GM18498 (cell line): ENCODE measurements at regions not wholly inside any gene's neighbourhood (a gene's known extent, or its start where the extent isn't known, plus 50 kb on each side); places are given as distances from the start of the nearest gene placed in this dataset.

Experiments
- ATAC-seq: cut with Tn5 transposase; IDR thresholded peaks from one replicate; pipeline ENCODE4 v1.9.1; 2021; ENCODE audit warnings: mild to moderate bottlenecking, moderate library complexity; ENCODE audit not compliant: unreplicated experiment

DNA sequence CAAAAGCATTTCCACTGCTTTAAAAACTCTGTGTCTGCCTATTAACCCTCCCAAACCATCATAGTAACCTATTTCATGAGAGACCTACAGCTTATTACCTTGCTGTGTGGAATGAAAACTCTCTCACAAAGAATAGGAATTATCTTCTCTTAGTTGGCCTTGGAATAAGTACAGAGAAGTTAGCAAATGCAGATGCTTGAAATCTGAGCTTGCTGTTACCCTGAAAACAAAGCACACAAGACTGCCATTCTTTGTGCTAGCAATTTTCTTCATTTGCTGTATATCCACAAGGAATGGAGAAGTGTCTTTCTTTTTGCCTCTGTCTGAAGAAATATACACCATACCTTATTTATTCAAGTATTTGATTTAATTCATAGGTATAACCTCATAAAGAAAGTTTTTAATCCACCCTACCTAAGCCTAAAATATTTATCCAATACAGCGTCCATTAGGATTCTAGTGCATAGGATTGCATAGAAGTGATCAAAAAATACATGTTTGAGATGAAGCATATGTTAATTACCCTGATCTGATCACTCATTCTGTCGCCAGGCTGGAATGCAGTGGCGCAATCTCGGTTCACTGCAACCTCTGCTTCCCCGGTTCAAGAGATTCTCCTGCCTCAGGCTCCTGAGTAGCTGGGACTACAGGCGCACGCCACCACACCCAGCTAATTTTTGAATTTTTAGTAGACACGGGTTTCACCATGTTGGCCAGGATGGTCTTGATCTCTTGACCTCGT lies 451.1 kb downstream of the LTN1 start:
- no peak for ATAC-seq

DNA sequence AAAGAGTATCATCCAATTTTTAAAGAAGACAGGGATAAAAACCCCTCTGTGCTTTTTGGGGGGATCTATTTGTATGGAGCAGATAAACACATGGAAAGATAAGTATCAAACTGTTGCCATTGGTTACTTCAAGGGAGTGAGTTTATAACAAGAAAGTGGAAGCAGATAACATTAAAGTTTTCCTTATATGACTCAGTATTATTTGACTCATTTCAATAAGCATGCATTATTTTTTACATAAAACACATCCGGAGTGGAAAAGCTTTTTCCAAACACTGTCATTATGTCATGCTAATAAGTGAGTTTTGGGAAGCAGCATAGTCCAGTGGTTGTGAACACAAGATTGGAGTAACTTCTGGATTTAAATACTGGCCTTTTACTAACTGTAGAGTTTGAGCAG lies 452.2 kb downstream of the LTN1 start:
- ATAC-seq = no peak

DNA sequence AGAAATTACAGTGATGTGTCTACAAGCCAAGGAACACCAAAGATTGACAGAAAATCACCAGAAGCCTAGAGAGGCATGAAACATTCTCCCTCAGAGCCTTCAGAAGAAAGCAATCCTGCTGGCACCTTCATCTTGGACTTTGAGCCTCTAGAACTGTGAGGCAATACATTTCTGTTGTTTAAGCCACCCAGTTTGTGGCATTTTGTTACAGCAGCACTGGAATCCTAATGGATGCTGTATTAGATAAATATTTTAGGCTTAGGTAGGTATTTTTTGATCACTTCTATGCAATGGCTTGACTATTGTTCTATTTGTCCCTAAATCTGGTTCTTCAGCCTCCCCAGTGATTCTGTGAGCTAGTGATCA lies 453.1 kb downstream of the LTN1 start:
- no peak for ATAC-seq

DNA sequence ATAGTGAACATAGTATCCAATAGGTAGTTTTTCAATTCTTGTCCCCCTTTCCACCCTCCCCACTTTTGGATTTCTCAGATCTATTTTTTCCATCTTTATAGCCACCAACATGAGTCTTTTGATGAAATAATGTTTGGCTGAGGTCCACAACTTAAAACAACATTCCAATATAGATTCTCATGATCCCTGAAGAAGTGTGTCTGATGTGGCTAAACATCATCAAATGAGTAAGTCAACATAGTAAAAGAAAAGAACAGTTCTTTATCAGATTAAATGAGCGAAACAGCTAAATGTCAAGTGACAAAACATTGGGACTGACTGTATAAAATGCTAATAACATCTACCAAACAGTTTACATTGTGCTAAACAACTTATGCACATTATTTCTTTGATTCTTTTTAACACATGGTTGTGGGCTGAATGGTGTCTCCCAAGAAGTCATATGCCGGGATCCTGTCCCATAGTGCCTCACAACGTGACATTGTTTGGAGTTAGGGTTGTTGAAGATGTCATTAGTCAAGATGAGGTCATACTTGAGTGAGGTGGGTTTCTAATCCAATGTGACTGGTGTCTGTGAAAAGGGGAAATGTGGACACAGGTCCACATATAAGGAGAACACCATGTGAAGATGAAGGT lies 453.6 kb downstream of the LTN1 start:
- ATAC-seq = no peak

DNA sequence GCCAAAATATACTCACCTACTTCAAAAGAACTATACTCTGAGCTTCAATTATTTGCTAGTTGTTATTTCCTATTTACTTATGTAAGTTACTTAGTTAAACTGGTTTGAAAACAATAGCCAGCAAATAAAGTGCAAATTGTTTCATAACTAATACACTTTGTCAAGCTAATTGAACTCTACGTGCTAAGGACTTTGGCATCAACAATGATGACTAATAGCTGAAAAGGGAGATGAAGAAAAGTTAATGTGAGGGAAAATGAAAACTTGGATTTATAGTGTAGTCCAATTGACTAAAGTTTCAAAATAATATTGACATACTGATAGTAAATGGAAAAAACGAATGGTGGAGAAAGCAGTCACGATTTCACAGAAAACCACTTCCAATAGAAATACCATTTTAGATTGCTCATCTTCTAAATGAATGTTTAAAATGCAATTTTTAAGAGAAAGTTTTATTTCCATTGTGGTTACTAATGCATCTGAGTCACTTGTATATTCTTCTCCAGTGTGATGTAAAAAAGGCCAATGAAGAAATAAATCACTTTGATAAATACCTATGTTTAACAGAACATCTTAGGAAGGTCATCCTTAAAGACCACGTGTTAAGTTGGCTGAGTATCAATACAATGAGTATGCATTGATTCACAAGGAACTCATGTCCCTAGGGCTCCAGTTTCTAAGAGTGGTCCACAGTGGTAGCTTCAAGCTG lies 455.2 kb downstream of the LTN1 start:
- no peak for ATAC-seq

DNA sequence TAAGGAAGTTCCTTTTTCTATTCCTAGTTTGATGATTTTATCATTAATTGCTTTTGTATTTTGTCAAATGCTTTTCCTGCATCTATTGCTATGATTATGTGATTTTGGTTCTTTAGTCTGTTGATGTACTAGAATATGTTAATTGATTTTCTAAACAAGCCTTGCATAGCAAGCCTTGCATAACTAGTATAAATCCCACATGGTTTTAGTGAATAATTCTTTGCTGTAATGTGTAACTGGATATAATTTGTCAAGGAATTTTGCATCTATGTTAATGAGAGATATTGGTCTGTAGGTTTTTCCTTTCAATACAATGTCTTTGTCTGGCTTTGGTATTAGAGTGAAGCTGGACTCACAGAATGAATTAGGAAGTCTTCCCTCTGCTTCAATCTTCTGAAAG lies 460.2 kb downstream of the LTN1 start:
- no peak for ATAC-seq

DNA sequence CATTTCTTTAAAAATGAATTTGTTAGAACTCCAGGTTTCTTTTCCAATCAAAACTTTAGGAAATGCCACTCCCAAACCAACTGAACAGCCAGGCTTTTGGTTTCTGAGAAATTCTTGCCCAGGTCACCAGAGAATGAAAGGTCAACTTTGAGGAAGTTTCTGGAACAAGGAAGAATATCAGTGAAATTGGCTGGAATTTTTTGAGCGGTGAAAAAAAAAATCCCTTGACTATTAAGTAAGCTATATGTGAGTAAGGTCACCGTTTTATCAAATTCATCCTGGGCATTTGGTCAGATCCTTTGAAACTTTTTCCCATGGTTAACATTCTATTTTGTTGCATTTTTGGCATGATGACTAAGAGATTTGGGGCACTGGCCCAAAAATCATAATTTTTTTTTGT lies 469.3 kb downstream of the LTN1 start:
- no peak for ATAC-seq

DNA sequence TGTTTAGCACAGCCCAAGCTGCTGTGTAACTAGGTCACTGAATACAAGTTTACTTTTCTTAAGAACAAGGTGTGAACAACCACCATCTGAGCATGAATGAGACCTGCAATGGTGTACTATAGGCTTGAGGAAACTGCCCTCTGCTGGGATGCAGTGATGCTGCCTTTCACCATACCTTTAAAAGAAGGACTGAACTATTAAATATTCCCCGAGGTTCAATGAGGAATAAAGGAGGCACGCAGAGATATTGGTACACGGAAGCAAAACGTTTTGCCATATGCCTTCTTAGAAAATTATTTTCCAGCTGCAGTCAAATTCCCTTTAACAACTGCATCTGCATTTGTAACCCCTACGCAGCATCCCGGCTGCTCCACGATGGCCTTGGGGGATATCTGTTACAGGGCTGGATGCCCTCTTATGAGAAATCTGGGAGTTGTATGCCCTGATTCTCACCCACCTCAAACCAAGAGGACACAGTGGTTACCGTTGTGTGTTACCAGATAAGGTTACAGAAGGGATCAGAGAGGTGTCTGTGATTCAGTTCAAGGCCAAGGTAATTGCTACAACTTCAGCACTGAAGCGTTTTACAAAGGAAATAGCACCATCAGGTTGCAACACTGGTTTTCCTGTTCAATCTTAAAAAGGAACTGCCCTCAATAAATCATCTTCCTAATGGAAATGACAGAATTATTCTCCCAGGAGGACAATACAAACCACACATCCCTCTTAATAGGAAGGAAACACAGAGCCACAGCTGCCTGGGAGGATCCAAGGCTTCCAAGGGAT lies 470.5 kb downstream of the LTN1 start:
- ATAC-seq = peak; percentile 60

DNA sequence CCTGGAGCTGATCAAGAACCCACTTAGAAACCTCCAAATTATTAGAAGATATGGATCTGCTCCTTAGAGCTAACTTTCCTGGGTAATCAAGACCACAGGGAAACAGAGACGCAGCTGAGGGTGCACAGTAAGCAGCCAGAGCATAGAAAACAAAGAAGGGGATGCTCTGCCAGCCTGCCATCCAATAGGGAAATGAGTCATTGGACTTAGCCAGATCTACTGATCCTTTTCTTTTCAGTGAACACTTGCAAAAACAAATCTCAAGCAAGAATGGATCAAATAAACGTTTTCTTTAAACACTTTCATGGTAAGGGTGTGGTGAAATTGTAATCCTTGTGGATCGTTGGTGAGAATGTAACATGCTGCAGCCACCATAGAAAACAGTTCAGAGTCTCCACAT lies 474.0 kb downstream of the LTN1 start:
- no peak for ATAC-seq

DNA sequence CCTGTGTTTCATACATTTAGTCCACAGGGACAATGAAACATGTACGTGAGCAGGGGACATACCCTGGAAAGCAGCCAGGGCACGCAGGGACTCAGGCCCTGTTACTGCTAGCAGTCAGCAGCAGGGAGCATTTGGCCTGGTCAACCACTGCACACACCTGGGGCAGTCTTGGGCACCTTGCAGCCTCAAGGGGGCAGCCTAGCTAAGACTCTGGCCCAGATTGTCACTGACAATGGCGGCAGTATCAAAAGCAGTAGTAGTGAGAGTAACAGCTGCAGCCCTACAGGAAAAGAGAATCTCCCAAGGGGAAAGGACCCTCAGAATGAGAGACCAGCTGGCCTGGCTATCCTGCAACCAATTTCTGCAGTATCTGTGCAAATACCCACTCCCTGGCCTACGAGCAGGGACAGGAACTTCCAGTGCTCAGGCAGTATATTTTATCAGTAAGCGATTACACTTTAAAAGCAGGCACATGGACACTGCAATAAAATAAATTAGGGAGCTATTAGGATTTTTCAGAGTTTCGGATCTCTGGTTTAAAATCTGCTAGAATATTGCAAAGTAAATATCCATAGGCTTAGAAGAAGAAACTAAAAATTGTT lies 475.6 kb downstream of the LTN1 start:
- peak; percentile 99 for ATAC-seq

DNA sequence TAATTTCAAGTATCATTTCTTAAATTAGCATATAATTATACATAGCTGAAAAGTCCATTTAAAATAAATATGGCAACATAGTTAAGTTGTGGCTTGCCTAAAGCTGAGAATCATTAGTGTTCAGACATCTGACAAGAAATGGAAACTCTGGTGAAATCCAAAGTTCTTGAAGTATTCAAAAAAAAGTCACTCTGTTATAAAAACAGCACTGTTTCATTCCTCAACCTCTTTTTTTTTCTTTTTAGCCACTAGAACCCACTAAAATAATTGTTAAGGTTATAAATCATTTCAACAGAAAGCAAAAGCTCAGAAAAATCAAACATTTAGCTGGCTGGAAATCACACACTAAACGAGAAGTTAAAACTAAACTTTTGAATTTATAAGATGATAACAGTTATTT lies 476.7 kb downstream of the LTN1 start:
- ATAC-seq = no peak

DNA sequence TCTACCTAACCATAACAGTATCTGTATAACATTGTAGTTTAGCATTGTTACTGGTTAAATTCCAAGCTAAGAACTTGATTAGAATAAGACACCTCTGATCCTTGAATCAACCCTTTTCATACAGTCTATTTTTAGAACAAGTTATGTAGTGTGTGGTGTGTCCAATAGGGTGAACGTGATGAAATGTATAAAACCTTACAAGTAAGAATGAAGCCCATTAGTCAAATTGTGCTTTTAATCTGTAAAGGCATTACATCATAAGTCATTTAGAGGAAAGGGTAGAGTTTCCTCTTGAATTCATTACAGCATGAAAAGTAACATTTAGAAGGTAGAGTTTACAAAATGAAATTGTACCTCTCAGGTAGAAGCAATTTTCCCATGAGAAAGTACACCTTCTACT lies 479.2 kb downstream of the LTN1 start:
- ATAC-seq = no peak

DNA sequence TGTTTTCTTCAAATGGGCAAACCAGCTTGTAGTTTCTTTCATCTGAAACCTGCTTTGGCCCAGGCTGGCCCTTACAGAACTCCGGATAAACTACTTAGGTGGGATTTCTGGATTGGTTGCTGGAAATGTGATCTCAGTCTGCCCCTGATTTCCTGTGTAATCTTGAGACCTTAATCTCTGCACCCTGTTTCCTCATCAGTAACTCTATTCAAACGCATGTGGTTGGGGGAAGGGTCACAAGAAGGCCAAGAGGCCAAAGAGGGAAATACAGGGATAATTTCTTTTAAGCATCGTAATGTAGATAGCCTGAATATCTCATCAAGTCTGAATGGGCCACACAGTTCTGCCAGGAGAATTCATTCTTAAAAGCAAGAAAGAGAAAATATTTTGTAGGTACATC lies 483.6 kb downstream of the LTN1 start:
- no peak for ATAC-seq

DNA sequence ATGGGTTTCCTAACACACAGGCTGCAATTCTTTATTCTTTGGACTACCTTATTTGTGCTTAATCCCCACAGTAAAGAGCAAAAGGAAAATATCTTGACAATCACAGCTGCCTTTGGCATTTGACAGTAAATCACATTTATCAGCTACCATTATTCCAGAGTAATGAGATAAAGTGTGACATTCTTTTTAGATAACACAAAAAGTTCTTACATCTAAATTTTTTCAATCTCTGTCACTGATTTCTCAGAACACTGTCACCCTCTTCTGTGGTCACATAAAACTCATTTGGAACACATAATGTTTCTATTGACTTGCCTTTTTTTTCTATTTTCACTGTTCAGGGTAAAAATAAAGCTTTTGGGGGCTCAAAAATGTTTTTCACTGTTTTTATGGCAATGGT lies 484.6 kb downstream of the LTN1 start:
- no peak for ATAC-seq

DNA sequence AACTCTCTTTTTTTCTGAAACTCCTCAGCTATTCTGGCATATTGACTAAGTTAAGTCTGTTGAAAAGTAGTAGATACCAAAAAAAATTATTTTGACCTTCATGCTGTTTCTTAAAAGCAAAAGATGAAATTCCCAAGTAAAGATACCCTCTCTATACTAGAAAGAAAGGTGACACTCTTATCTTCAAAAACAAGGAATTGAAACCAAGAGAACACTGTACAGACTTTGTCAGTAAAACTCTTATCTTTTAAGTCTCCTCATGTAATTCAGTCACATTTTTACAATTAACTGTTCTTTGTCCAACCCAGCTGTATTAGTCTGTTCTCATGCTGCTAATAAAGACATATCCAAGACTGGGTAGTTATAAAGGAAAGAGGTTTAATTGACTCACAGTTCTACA lies 496.2 kb downstream of the LTN1 start:
- ATAC-seq = no peak

DNA sequence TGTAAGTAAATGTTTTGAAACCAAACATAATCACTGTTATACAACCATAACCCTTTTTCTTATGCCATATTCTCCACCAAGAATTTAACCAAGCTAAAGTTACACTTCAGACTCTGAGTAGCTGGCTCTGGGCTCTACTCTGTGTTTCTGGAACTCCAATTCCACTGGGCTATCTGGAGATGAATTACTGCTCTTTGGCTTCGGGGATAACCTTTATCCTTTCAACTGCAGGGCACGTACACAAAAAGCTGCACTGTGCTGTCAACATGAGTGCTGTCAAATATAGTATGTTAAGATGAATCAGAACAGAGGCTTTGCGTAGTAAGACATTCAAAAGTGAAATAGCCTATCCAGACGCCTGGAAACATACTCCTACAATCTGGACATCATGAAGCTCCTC lies 500.6 kb downstream of the LTN1 start:
- no peak for ATAC-seq

DNA sequence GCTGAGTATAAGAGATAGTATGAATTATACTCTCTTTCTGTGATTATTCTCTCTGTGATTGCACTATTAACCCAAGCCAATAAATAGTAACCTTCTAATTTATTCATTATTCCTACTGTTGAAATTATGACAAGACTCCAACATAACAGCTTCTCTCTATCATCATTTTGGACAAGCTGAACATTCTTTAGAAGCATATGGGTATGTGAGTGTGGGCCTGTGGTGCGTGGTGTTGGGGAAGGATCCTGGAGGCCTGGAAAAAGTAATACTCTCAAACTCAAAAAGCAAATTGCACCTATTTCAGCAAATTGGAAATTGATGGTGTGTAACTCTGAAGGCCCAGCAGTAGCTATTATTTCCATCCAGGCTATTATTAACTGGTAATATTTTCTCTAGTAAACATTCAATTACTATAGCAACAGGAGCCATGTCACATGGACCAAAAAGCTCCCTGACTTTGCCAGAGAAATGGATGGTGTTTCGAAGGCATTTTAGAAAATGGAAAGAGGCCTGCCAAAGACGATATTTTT lies 502.8 kb downstream of the LTN1 start:
- ATAC-seq = no peak

DNA sequence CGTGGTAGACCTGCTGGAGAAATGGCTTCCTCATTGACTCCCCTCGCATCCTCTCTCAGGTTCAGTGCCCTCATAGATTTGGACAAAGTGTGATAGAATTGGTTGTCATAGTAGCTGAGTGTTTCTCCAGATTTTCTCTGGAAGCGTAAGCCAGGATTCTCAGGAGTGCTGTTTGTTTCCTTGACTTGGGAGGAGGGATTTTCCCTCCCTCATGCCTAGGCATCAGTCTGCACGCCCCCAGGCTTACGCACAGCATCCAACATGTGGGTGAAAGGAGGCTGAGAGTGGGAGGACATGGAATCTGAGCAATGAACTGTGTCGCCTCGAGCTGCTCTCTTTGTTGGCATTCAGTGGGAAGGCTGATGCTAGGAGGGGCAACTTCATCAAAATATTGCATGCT lies 503.5 kb downstream of the LTN1 start:
- ATAC-seq = no peak

DNA sequence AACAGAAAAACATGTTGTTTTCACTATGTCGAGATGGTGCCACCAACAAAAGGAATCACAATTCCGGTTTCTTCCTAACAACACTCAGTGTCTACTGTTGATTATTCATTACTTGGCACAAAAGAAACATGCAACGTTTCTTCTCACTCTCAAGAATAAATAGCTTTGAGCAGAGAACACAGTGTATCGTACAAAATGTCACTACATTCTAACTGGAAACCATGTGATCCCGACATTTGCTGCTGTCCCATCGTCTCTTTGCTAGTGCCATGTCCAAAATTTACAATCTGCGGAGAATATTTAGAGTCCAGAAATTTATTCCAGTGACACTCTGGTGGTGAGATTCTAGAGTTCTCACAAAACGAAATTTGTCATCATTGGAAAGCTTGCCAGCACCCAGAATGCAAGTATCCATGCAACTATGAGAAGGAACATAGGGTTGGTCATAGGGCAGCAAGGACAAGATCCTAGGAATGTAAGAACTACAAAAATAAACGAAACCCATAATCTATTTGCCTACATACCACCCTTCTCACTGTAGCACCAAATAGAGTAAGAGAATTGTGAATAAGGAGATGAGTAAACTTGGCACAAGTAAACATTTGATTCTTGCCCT lies 505.1 kb downstream of the LTN1 start:
- ATAC-seq = no peak

DNA sequence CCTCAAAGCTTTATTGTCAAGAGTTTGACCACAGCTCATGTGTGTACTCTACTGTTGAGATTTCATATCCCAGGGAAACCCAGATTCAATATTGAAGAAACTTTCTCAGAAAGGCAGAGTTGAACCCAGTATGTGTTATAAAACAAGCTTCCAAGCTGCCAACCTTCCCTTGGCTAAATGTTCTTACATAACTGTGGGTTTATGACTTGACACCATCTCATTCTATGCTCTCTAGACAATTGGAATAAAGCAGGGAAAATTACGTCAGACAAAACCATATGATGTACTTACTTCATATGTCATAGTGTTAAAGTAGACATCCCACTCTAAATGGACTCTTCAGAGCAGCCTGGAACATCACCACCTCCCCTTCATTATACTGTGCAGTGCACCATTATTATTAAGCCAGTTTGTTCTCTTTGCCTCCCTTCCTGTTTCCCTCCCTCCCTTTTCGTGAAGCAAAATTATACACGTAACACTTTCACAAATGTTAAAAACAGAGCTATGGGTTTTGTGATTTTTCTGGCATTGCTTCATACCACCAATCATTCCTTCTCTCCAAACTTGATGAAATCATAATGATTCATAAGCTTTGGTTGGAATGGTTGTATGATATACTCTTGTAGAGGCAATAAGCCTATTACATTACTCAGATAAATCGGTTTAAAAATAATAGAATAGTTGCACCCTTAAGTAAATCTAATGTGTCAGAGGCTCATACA lies 507.2 kb downstream of the LTN1 start:
- no peak for ATAC-seq
